ENCODE measurements at regions not wholly inside any gene's neighbourhood (a gene's known extent, or its start where the extent isn't known, plus 50 kb on each side); places are given as distances from the start of the nearest gene placed in this dataset.
A peak's percentile ranks its signal among the peaks of the same experiment; 100 is the strongest.

GRCh38 chrX:5829469-5829868 is 399.2 kb downstream of the NLGN4X start:
- DNase-seq: no peak

- DNase-seq: no peak
Measured at GRCh38 chrX:5829060-5829459, 399.6 kb downstream of the NLGN4X start.

- no peak for DNase-seq
Measured at GRCh38 chrX:5823903-5824302, 404.8 kb downstream of the NLGN4X start.

- no peak for DNase-seq
Measured at GRCh38 chrX:5810636-5811035, 418.0 kb downstream of the NLGN4X start.

- peak; percentile 69 for DNase-seq
Measured at GRCh38 chrX:5807181-5807580, 421.5 kb downstream of the NLGN4X start.

GRCh38 chrX:5802391-5802790 is 426.3 kb downstream of the NLGN4X start:
- DNase-seq: peak; percentile 4

GRCh38 chrX:5791721-5792120 is 436.9 kb downstream of the NLGN4X start:
- DNase-seq: peak; percentile 10

GRCh38 chrX:5788910-5789309 is 439.8 kb downstream of the NLGN4X start:
- DNase-seq: no peak

- peak; percentile 61 for DNase-seq
Measured at GRCh38 chrX:5780821-5781220, 447.8 kb downstream of the NLGN4X start.

- DNase-seq: peak; percentile 1
Measured at GRCh38 chrX:5775846-5776430, 452.7 kb downstream of the NLGN4X start.

GRCh38 chrX:5774446-5774845 is 454.2 kb downstream of the NLGN4X start:
- no peak for DNase-seq

GRCh38 chrX:5771441-5771840 is 457.2 kb downstream of the NLGN4X start:
- DNase-seq: peak; percentile 55

GRCh38 chrX:5756616-5757015 is 472.1 kb downstream of the NLGN4X start:
- DNase-seq: no peak

- DNase-seq: no peak
Measured at GRCh38 chrX:5753291-5753690, 475.4 kb downstream of the NLGN4X start.

GRCh38 chrX:5752831-5753230 is 475.8 kb downstream of the NLGN4X start:
- DNase-seq: no peak

GRCh38 chrX:5748586-5749150 is 480.0 kb downstream of the NLGN4X start:
- no peak for DNase-seq

GRCh38 chrX:5746231-5746630 is 482.4 kb downstream of the NLGN4X start:
- DNase-seq: no peak

GRCh38 chrX:5733501-5733900 is 495.2 kb downstream of the NLGN4X start:
- peak; percentile 52 for DNase-seq

- peak; percentile 62 for DNase-seq
Measured at GRCh38 chrX:5730556-5730955, 498.1 kb downstream of the NLGN4X start.

- peak; percentile 86 for DNase-seq
Measured at GRCh38 chrX:5726224-5726623, 502.4 kb downstream of the NLGN4X start.

- no peak for DNase-seq
Measured at GRCh38 chrX:5724123-5724522, 504.5 kb downstream of the NLGN4X start.

GRCh38 chrX:5718651-5719050 is 510.0 kb downstream of the NLGN4X start:
- no peak for DNase-seq

- DNase-seq: no peak
Measured at GRCh38 chrX:5716666-5717065, 512.0 kb downstream of the NLGN4X start.

- DNase-seq: peak; percentile 84
Measured at GRCh38 chrX:5708251-5708650, 520.4 kb downstream of the NLGN4X start.

GRCh38 chrX:5702890-5703289 is 525.8 kb downstream of the NLGN4X start:
- no peak for DNase-seq
